ENCODE measurements at regions not wholly inside any gene's neighbourhood (a gene's known extent, or its start where the extent isn't known, plus 50 kb on each side); places are given as distances from the start of the nearest gene placed in this dataset.

- no peak for TF ChIP-seq USF2 (CRISPR knock-in tag; IDR thresholded peaks at IDR 0.05)
- TF ChIP-seq HMGXB4 (CRISPR knock-in tag; IDR thresholded peaks at IDR 0.05): no peak
- TF ChIP-seq E2F4 (CRISPR knock-in tag; IDR thresholded peaks at IDR 0.05; ENCODE audit: borderline replicate concordance, low read depth): no peak
These were observed 368.6 kb downstream of the TNS3 start for GRCh38 chr7:47213276-47213675.
